ENCODE measurements at regions not wholly inside any gene's neighbourhood (a gene's known extent, or its start where the extent isn't known, plus 50 kb on each side); places are given as distances from the start of the nearest gene placed in this dataset.

GRCh38 chr3:162722337-162722736 lies 1225.7 kb downstream of the OTOL1 start:
- TF ChIP-seq POLR2A (IDR thresholded peaks at IDR 0.05): no peak
- TF ChIP-seq, protein P1, sequence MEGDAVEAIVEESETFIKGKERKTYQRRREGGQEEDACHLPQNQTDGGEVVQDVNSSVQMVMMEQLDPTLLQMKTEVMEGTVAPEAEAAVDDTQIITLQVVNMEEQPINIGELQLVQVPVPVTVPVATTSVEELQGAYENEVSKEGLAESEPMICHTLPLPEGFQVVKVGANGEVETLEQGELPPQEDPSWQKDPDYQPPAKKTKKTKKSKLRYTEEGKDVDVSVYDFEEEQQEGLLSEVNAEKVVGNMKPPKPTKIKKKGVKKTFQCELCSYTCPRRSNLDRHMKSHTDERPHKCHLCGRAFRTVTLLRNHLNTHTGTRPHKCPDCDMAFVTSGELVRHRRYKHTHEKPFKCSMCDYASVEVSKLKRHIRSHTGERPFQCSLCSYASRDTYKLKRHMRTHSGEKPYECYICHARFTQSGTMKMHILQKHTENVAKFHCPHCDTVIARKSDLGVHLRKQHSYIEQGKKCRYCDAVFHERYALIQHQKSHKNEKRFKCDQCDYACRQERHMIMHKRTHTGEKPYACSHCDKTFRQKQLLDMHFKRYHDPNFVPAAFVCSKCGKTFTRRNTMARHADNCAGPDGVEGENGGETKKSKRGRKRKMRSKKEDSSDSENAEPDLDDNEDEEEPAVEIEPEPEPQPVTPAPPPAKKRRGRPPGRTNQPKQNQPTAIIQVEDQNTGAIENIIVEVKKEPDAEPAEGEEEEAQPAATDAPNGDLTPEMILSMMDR (IDR thresholded peaks at IDR 0.05): no peak

Measured in upper lobe of left lung (tissue), 4 donors.